ENCODE measurements at regions not wholly inside any gene's neighbourhood (a gene's known extent, or its start where the extent isn't known, plus 50 kb on each side); places are given as distances from the start of the nearest gene placed in this dataset.

DNA sequence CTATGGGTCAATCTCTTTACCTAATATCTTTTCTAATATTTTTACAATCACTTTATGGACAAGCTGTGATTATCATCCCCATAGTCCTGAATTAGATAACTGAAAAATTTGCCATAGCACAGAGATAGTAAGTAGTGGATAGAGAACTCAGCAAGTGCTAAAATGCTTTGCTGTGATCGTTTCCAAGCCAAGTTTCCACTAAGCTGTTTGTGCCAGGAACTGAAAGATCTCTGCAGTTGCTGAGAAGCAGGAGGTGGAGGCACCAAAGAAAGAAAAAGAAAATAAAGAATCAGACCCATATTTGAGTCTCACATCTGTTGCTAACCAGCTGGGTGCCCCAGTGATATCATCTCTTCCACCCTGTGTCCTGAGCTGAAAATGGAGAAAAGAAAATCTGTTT is 605.6 kb upstream of the BOD1L1 start:
- CTCF ChIA-PET: no interaction called here
- Histone ChIP-seq H3K27ac (no peak overlapping the region), H3K9me2 (ENCODE audit: insufficient read depth) (no peaks in the 10 kb centered on the region), H3K9me3 (ENCODE audit: insufficient read depth, low read depth) (no peaks in the 10 kb centered on the region), H3K4me2 (no peak overlapping the region), H3K4me1 (replicated peaks; ENCODE audit: insufficient read depth) (no peaks in the 10 kb centered on the region), H3F3A (ENCODE audit: insufficient read depth, low read depth) (no peaks in the 10 kb centered on the region), H2AFZ (no peak overlapping the region), H3K36me3 (ENCODE audit: low read depth) (no peaks in the 10 kb centered on the region), H3K79me2 (ENCODE audit: low read depth) (no peaks in the 10 kb centered on the region), H3K27me3 (ENCODE audit: insufficient read depth, low read depth) (no peaks in the 10 kb centered on the region), H3K4me3 (no peak overlapping the region), H4K20me1 (ENCODE audit: insufficient read depth) (no peaks in the 10 kb centered on the region)
- intact Hi-C loops (cut with micrococcal nuclease; ENCODE audit: unreplicated experiment): no loop called here
- TF ChIP-seq, protein P1, sequence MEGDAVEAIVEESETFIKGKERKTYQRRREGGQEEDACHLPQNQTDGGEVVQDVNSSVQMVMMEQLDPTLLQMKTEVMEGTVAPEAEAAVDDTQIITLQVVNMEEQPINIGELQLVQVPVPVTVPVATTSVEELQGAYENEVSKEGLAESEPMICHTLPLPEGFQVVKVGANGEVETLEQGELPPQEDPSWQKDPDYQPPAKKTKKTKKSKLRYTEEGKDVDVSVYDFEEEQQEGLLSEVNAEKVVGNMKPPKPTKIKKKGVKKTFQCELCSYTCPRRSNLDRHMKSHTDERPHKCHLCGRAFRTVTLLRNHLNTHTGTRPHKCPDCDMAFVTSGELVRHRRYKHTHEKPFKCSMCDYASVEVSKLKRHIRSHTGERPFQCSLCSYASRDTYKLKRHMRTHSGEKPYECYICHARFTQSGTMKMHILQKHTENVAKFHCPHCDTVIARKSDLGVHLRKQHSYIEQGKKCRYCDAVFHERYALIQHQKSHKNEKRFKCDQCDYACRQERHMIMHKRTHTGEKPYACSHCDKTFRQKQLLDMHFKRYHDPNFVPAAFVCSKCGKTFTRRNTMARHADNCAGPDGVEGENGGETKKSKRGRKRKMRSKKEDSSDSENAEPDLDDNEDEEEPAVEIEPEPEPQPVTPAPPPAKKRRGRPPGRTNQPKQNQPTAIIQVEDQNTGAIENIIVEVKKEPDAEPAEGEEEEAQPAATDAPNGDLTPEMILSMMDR (conservative IDR thresholded peaks at IDR 0.05): no peak
- TF ChIP-seq EZH2 (IDR thresholded peaks at IDR 0.05; ENCODE audit: low read depth): no peak
- POLR2A ChIA-PET (ENCODE audit: unreplicated experiment): no interaction called here
- BruUV-seq (replicated peaks): no TSS peak
- DNase-seq: no peak

DNA sequence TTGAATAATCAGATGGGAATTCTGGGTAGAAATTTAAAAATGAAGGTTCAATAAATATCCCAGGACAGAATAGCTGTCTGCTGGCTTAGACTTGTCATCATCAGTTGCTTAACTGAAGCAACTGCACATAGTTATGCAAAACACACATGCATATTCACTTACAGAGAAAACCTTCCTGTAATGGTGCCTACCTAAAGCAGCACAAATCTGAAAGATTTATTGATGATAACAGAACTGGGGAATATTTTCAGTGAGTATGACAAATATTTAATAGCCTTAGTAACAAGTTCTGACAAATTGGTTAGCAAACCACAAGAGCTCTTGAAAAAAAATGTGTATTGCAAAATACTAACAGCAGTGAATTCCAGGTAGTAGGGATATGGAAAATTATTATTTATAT is 606.8 kb upstream of the BOD1L1 start:
- intact Hi-C loops (cut with micrococcal nuclease; ENCODE audit: unreplicated experiment): no loop called here
- Histone ChIP-seq H3K9me2 (ENCODE audit: insufficient read depth) (no peaks in the 10 kb centered on the region), H3K27ac (no peak overlapping the region), H3K36me3 (ENCODE audit: low read depth) (no peaks in the 10 kb centered on the region), H3K4me2 (no peak overlapping the region), H3K27me3 (ENCODE audit: insufficient read depth, low read depth) (no peaks in the 10 kb centered on the region), H3F3A (ENCODE audit: insufficient read depth, low read depth) (no peaks in the 10 kb centered on the region), H3K4me3 (no peak overlapping the region), H2AFZ (no peak overlapping the region), H3K4me1 (replicated peaks; ENCODE audit: insufficient read depth) (no peaks in the 10 kb centered on the region), H4K20me1 (ENCODE audit: insufficient read depth) (no peaks in the 10 kb centered on the region), H3K9me3 (ENCODE audit: insufficient read depth, low read depth) (no peaks in the 10 kb centered on the region), H3K79me2 (ENCODE audit: low read depth) (no peaks in the 10 kb centered on the region)
- peak in 1 of 2 experiments; percentile 44 for DNase-seq
- CTCF ChIA-PET: no interaction called here
- BruUV-seq (replicated peaks): no TSS peak
- TF ChIP-seq EZH2 (IDR thresholded peaks at IDR 0.05; ENCODE audit: low read depth): no peak
- TF ChIP-seq, protein P1 (conservative IDR thresholded peaks at IDR 0.05): no peak
- POLR2A ChIA-PET (ENCODE audit: unreplicated experiment): no interaction called here

DNA sequence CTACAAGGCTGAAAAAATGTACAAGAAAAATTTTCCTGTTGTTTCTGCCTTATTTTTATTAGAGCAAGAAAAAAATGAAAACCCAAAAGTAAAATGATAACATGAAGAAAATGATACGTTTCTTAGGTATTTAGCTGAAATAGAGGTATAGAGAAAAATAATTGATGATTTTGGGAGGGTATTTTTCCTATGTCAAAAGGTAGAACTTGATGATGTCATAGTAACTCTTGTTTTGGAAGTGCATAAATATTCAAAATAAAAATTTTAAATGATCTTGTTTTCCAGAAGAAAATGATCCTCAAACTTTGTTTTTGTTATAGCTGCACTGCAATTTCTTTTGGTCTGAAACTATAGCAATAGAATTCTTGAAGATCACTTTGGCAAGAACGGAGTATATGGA is 608.8 kb upstream of the BOD1L1 start:
- H3K9me3 ChIP-seq (ENCODE audit: insufficient read depth, low read depth): no peaks in the 10 kb centered on the region
- H3K79me2 ChIP-seq (ENCODE audit: low read depth): no peaks in the 10 kb centered on the region
- H3K9me2 ChIP-seq (ENCODE audit: insufficient read depth): no peaks in the 10 kb centered on the region
- TF ChIP-seq, protein P1 (conservative IDR thresholded peaks at IDR 0.05): no peak
- no peak for TF ChIP-seq EZH2 (IDR thresholded peaks at IDR 0.05; ENCODE audit: low read depth)
- DNase-seq: no peak
- CTCF ChIA-PET: no interaction called here
- H3K36me3 ChIP-seq (ENCODE audit: low read depth): no peaks in the 10 kb centered on the region
- no peaks in the 10 kb centered on the region for H4K20me1 ChIP-seq (ENCODE audit: insufficient read depth)
- intact Hi-C loops (cut with micrococcal nuclease; ENCODE audit: unreplicated experiment): no loop called here
- no peak overlapping the region for H3K4me3 ChIP-seq
- no peaks in the 10 kb centered on the region for H3K27me3 ChIP-seq (ENCODE audit: insufficient read depth, low read depth)
- no peak overlapping the region for H3K4me2 ChIP-seq
- POLR2A ChIA-PET (ENCODE audit: unreplicated experiment): no interaction called here
- H3K27ac ChIP-seq: no peak overlapping the region
- H3F3A ChIP-seq (ENCODE audit: insufficient read depth, low read depth): no peaks in the 10 kb centered on the region
- BruUV-seq (replicated peaks): no TSS peak
- H2AFZ ChIP-seq: no peak overlapping the region
- no peaks in the 10 kb centered on the region for H3K4me1 ChIP-seq (replicated peaks; ENCODE audit: insufficient read depth)
